ENCODE measurements at regions not wholly inside any gene's neighbourhood (a gene's known extent, or its start where the extent isn't known, plus 50 kb on each side); places are given as distances from the start of the nearest gene placed in this dataset.

GRCh38 chr7:96422388-96422787 is 100.5 kb upstream of the SLC25A13 start:
- peaks cover 18% of the 10 kb centered on the region for H3K27me3 Mint-ChIP-seq
- H3K27ac Mint-ChIP-seq = no peak overlapping the region
- no peaks in the 10 kb centered on the region for H3K4me1 Mint-ChIP-seq
- H3K9me3 Mint-ChIP-seq = no peaks in the 10 kb centered on the region
- ATAC-seq (replicated peaks) = no peak
- H3K4me3 Mint-ChIP-seq = no peak overlapping the region
- H3K36me3 Mint-ChIP-seq (ENCODE audit: low read depth) = no peaks in the 10 kb centered on the region

GRCh38 chr7:96418581-96418980 is 96.7 kb upstream of the SLC25A13 start:
- no peak overlapping the region for H3K27ac Mint-ChIP-seq
- no peaks in the 10 kb centered on the region for H3K36me3 Mint-ChIP-seq (ENCODE audit: low read depth)
- H3K4me3 Mint-ChIP-seq = no peak overlapping the region
- H3K4me1 Mint-ChIP-seq = no peaks in the 10 kb centered on the region
- peaks cover 9% of the 10 kb centered on the region for H3K27me3 Mint-ChIP-seq
- no peaks in the 10 kb centered on the region for H3K9me3 Mint-ChIP-seq
- ATAC-seq (replicated peaks) = no peak

GRCh38 chr7:96417784-96418183 is 95.9 kb upstream of the SLC25A13 start:
- Mint-ChIP-seq H3K27me3 (peaks cover 9% of the 10 kb centered on the region), H3K27ac (no peak overlapping the region), H3K4me3 (no peak overlapping the region), H3K4me1 (no peaks in the 10 kb centered on the region), H3K9me3 (no peaks in the 10 kb centered on the region), H3K36me3 (ENCODE audit: low read depth) (no peaks in the 10 kb centered on the region)
- no peak for ATAC-seq (replicated peaks)

- Mint-ChIP-seq H3K9me3 (no peaks in the 10 kb centered on the region), H3K27me3 (peaks cover 9% of the 10 kb centered on the region), H3K4me3 (no peak overlapping the region), H3K36me3 (ENCODE audit: low read depth) (no peaks in the 10 kb centered on the region), H3K4me1 (no peaks in the 10 kb centered on the region), H3K27ac (no peak overlapping the region)
- ATAC-seq (replicated peaks) = no peak
These were observed 94.7 kb upstream of the SLC25A13 start for GRCh38 chr7:96416599-96416998.

GRCh38 chr7:96416116-96416515 is 94.2 kb upstream of the SLC25A13 start:
- no peak for ATAC-seq (replicated peaks)
- peaks cover 9% of the 10 kb centered on the region for H3K27me3 Mint-ChIP-seq

GRCh38 chr7:96415293-96415940 is 93.5 kb upstream of the SLC25A13 start:
- Mint-ChIP-seq H3K27ac (no peak overlapping the region), H3K36me3 (ENCODE audit: low read depth) (no peaks in the 10 kb centered on the region), H3K9me3 (no peaks in the 10 kb centered on the region), H3K27me3 (peaks cover 9% of the 10 kb centered on the region), H3K4me1 (no peaks in the 10 kb centered on the region), H3K4me3 (no peak overlapping the region)
- no peak for ATAC-seq (replicated peaks)

More at GRCh38 chr7:96416116-96416515, 94.2 kb upstream of the SLC25A13 start:
- H3K9me3 Mint-ChIP-seq = no peaks in the 10 kb centered on the region
- H3K27ac Mint-ChIP-seq = no peak overlapping the region
- H3K36me3 Mint-ChIP-seq (ENCODE audit: low read depth) = no peaks in the 10 kb centered on the region
- H3K4me1 Mint-ChIP-seq = no peaks in the 10 kb centered on the region
- no peak overlapping the region for H3K4me3 Mint-ChIP-seq

- Mint-ChIP-seq H3K27ac (no peak overlapping the region), H3K4me1 (no peaks in the 10 kb centered on the region), H3K9me3 (no peaks in the 10 kb centered on the region), H3K4me3 (no peak overlapping the region), H3K27me3 (peaks cover 9% of the 10 kb centered on the region), H3K36me3 (ENCODE audit: low read depth) (no peaks in the 10 kb centered on the region)
- ATAC-seq (replicated peaks) = peak; percentile 65
These were observed 93.0 kb upstream of the SLC25A13 start for GRCh38 chr7:96414931-96415292.

GRCh38 chr7:96410126-96410839 is 88.4 kb upstream of the SLC25A13 start:
- no peaks in the 10 kb centered on the region for H3K4me1 Mint-ChIP-seq
- H3K36me3 Mint-ChIP-seq (ENCODE audit: low read depth) = no peaks in the 10 kb centered on the region
- no peaks in the 10 kb centered on the region for H3K9me3 Mint-ChIP-seq
- no peaks in the 10 kb centered on the region for H3K27me3 Mint-ChIP-seq
- H3K4me3 Mint-ChIP-seq = no peak overlapping the region
- ATAC-seq (replicated peaks) = no peak
- H3K27ac Mint-ChIP-seq = no peak overlapping the region

GRCh38 chr7:96408881-96409280 is 87.0 kb upstream of the SLC25A13 start:
- ATAC-seq (replicated peaks) = no peak

GRCh38 chr7:96407427-96407826 is 85.5 kb upstream of the SLC25A13 start:
- no peak for ATAC-seq (replicated peaks)
- Mint-ChIP-seq H3K36me3 (ENCODE audit: low read depth) (no peaks in the 10 kb centered on the region), H3K4me1 (no peaks in the 10 kb centered on the region), H3K27ac (no peak overlapping the region), H3K27me3 (peaks cover 8% of the 10 kb centered on the region), H3K4me3 (no peak overlapping the region), H3K9me3 (no peaks in the 10 kb centered on the region)

More at GRCh38 chr7:96408881-96409280, 87.0 kb upstream of the SLC25A13 start:
- no peaks in the 10 kb centered on the region for H3K36me3 Mint-ChIP-seq (ENCODE audit: low read depth)
- H3K9me3 Mint-ChIP-seq = no peaks in the 10 kb centered on the region
- no peak overlapping the region for H3K4me3 Mint-ChIP-seq
- peaks cover 8% of the 10 kb centered on the region for H3K27me3 Mint-ChIP-seq
- no peaks in the 10 kb centered on the region for H3K4me1 Mint-ChIP-seq
- H3K27ac Mint-ChIP-seq = no peak overlapping the region

- Mint-ChIP-seq H3K36me3 (ENCODE audit: low read depth) (no peaks in the 10 kb centered on the region), H3K27me3 (peaks cover 11% of the 10 kb centered on the region)
- no peak for ATAC-seq (replicated peaks)
These were observed 81.0 kb upstream of the SLC25A13 start for GRCh38 chr7:96402913-96403312.

GRCh38 chr7:96401200-96401599 is 79.3 kb upstream of the SLC25A13 start:
- Mint-ChIP-seq H3K4me3 (no peak overlapping the region), H3K27ac (no peak overlapping the region), H3K27me3 (peaks cover 11% of the 10 kb centered on the region), H3K36me3 (ENCODE audit: low read depth) (no peaks in the 10 kb centered on the region), H3K4me1 (no peaks in the 10 kb centered on the region), H3K9me3 (no peaks in the 10 kb centered on the region)
- no peak for ATAC-seq (replicated peaks)

More at GRCh38 chr7:96402913-96403312, 81.0 kb upstream of the SLC25A13 start:
- Mint-ChIP-seq H3K4me3 (no peak overlapping the region), H3K9me3 (no peaks in the 10 kb centered on the region), H3K27ac (no peak overlapping the region), H3K4me1 (no peaks in the 10 kb centered on the region)

GRCh38 chr7:96400518-96400917 is 78.6 kb upstream of the SLC25A13 start:
- H3K27ac Mint-ChIP-seq = no peak overlapping the region
- H3K9me3 Mint-ChIP-seq = no peaks in the 10 kb centered on the region
- peaks cover 11% of the 10 kb centered on the region for H3K27me3 Mint-ChIP-seq
- no peak for ATAC-seq (replicated peaks)
- H3K4me3 Mint-ChIP-seq = no peak overlapping the region
- H3K36me3 Mint-ChIP-seq (ENCODE audit: low read depth) = no peaks in the 10 kb centered on the region
- no peaks in the 10 kb centered on the region for H3K4me1 Mint-ChIP-seq

GRCh38 chr7:96400001-96400400 is 78.1 kb upstream of the SLC25A13 start:
- peaks cover 9% of the 10 kb centered on the region for H3K27me3 Mint-ChIP-seq
- H3K9me3 Mint-ChIP-seq = peaks cover under 1% of the 10 kb centered on the region
- no peaks in the 10 kb centered on the region for H3K36me3 Mint-ChIP-seq (ENCODE audit: low read depth)
- ATAC-seq (replicated peaks) = no peak
- H3K4me1 Mint-ChIP-seq = no peaks in the 10 kb centered on the region
- H3K4me3 Mint-ChIP-seq = no peak overlapping the region
- H3K27ac Mint-ChIP-seq = no peak overlapping the region

- no peak overlapping the region for H3K27ac Mint-ChIP-seq
- H3K27me3 Mint-ChIP-seq = peaks cover 3% of the 10 kb centered on the region
- H3K9me3 Mint-ChIP-seq = peaks cover 4% of the 10 kb centered on the region
- H3K4me3 Mint-ChIP-seq = no peak overlapping the region
- ATAC-seq (replicated peaks) = no peak
- no peaks in the 10 kb centered on the region for H3K36me3 Mint-ChIP-seq (ENCODE audit: low read depth)
- no peaks in the 10 kb centered on the region for H3K4me1 Mint-ChIP-seq
These were observed 76.2 kb upstream of the SLC25A13 start for GRCh38 chr7:96397936-96398598.
